ENCODE measurements at regions not wholly inside any gene's neighbourhood (a gene's known extent, or its start where the extent isn't known, plus 50 kb on each side); places are given as distances from the start of the nearest gene placed in this dataset.

DNA sequence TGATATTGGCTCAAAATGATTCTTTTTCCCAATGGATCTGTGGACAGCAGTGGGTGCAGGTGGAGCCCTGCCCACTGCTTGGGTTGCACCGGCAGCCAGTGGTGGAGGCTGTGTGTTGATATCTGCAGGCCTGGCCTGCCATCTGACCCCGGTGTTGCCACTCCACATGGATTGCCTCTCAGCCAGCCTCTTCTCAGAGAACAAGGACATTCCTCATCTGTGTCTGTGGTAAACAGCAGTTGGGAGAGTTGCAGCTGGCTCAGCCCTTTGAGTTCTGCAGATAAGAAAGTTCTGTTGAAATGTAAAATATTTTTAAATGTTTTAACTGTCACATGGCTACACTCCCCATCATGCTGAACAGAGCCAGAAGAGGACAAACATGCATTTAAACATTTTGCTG lies 374.9 kb upstream of the CELF2 start:
- H3K4me1 ChIP-seq, result peaks cover 14% of the 10 kb centered on the region
- TF ChIP-seq, protein P1, sequence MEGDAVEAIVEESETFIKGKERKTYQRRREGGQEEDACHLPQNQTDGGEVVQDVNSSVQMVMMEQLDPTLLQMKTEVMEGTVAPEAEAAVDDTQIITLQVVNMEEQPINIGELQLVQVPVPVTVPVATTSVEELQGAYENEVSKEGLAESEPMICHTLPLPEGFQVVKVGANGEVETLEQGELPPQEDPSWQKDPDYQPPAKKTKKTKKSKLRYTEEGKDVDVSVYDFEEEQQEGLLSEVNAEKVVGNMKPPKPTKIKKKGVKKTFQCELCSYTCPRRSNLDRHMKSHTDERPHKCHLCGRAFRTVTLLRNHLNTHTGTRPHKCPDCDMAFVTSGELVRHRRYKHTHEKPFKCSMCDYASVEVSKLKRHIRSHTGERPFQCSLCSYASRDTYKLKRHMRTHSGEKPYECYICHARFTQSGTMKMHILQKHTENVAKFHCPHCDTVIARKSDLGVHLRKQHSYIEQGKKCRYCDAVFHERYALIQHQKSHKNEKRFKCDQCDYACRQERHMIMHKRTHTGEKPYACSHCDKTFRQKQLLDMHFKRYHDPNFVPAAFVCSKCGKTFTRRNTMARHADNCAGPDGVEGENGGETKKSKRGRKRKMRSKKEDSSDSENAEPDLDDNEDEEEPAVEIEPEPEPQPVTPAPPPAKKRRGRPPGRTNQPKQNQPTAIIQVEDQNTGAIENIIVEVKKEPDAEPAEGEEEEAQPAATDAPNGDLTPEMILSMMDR (IDR thresholded peaks at IDR 0.05), result no peak
- TF ChIP-seq POLR2AphosphoS5 (IDR thresholded peaks at IDR 0.05; ENCODE audit: insufficient read depth in 1 of 2, low read depth in 1 of 2) (peak in 1 of 2 donors; percentile 44), POLR2A (IDR thresholded peaks at IDR 0.05) (no peak)
- no peak overlapping the region for H3K4me3 ChIP-seq
- intact Hi-C loops (cut with DNase I), result no loop called here
- no peaks in the 10 kb centered on the region for H3K36me3 ChIP-seq
- no peaks in the 10 kb centered on the region for H3K9me3 ChIP-seq
- peak overlapping the region; percentile 59 for H3K27ac ChIP-seq
- DNase-seq (ENCODE audit: extremely low spot score in 2 of 2), result no peak
- H3K27me3 ChIP-seq, result no peaks in the 10 kb centered on the region

DNA sequence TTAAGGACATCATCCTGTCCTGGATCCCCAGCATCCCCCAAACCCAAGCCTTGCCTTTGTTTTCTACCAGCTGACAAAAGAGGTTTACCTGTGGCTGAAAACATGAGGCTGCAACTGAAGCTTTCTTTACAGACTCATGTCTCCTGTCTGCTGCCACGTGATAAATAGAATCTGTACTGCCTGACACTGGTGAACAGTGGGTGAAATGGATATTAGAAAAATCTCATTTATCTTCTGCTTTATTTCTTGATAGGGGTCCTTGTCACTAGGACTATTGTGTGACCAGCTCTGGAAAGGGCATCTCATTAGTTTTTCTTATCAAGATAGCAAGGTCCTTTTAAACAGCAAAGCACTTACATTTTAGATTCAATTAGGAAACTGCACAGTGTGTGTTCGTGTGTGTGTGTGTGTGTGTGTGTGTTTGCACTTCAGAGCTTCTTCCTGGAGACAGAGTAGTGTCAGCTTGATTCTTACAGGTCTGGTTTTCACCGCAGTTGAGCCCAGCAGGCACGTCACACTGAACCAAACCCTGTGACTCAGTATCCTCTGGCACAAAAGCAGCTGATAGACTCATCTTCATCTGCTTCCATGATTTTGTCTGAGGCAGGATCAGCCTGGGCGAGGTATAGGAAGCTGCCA lies 373.5 kb upstream of the CELF2 start:
- H3K4me3 ChIP-seq, result no peak overlapping the region
- H3K9me3 ChIP-seq, result no peaks in the 10 kb centered on the region
- peaks cover 14% of the 10 kb centered on the region for H3K4me1 ChIP-seq
- no peak overlapping the region for H3K27ac ChIP-seq
- DNase-seq (ENCODE audit: extremely low spot score in 2 of 2), result no peak
- TF ChIP-seq POLR2AphosphoS5 (IDR thresholded peaks at IDR 0.05; ENCODE audit: insufficient read depth in 1 of 2, low read depth in 1 of 2), result no peak
- TF ChIP-seq, protein P1 (IDR thresholded peaks at IDR 0.05), result no peak
- TF ChIP-seq POLR2A (IDR thresholded peaks at IDR 0.05), result no peak
- no peaks in the 10 kb centered on the region for H3K36me3 ChIP-seq
- intact Hi-C loops (cut with DNase I), result no loop called here
- no peaks in the 10 kb centered on the region for H3K27me3 ChIP-seq

- Histone ChIP-seq H3K36me3 (no peaks in the 10 kb centered on the region), H3K27ac (no peak overlapping the region), H3K4me1 (peaks cover 14% of the 10 kb centered on the region), H3K4me3 (no peak overlapping the region), H3K27me3 (no peaks in the 10 kb centered on the region), H3K9me3 (no peaks in the 10 kb centered on the region)
- intact Hi-C loops (cut with DNase I), result no loop called here
- no peak for DNase-seq (ENCODE audit: extremely low spot score in 2 of 2)
- TF ChIP-seq POLR2AphosphoS5 (IDR thresholded peaks at IDR 0.05; ENCODE audit: insufficient read depth in 1 of 2, low read depth in 1 of 2), result no peak
- no peak for TF ChIP-seq POLR2A (IDR thresholded peaks at IDR 0.05)
- TF ChIP-seq, protein P1 (IDR thresholded peaks at IDR 0.05), result no peak
Measured at GRCh38 chr10:10644676-10645385, 372.8 kb upstream of the CELF2 start.

GRCh38 chr10:10647331-10647730 lies 370.3 kb upstream of the CELF2 start:
- Histone ChIP-seq H3K4me3 (no peak overlapping the region), H3K4me1 (peaks cover 4% of the 10 kb centered on the region), H3K27me3 (no peaks in the 10 kb centered on the region), H3K27ac (no peak overlapping the region), H3K9me3 (no peaks in the 10 kb centered on the region), H3K36me3 (no peaks in the 10 kb centered on the region)
- no peak for DNase-seq (ENCODE audit: extremely low spot score in 2 of 2)
- intact Hi-C loops (cut with DNase I), result no loop called here
- TF ChIP-seq POLR2AphosphoS5 (IDR thresholded peaks at IDR 0.05; ENCODE audit: insufficient read depth in 1 of 2, low read depth in 1 of 2), result no peak
- no peak for TF ChIP-seq POLR2A (IDR thresholded peaks at IDR 0.05)
- TF ChIP-seq, protein P1 (IDR thresholded peaks at IDR 0.05), result no peak
